IMR-90 (cell line): ENCODE measurements at regions not wholly inside any gene's neighbourhood (a gene's known extent, or its start where the extent isn't known, plus 50 kb on each side); places are given as distances from the start of the nearest gene placed in this dataset.

Source experiments
- CHD1 ChIP-seq: IDR thresholded peaks from 2 replicates; pipeline ENCODE4 v1.6.1; 2012; ENCODE audit warnings: low read depth, low read length, improper control_type of control experiment
- CTCF ChIP-seq: conservative IDR thresholded peaks from 2 replicates; pipeline ENCODE4 v1.5.1; 2012; ENCODE audit warnings: mild to moderate bottlenecking, low read depth, low read length, improper control_type of control experiment
- RAD21 ChIP-seq: IDR thresholded peaks from 2 replicates; pipeline ENCODE4 v1.6.1; 2012; ENCODE audit warnings: low read length, improper control_type of control experiment

GRCh38 chr2:58607448-58607847 lies 366.3 kb upstream of the FANCL start:
- TF ChIP-seq CTCF (no peak), CHD1 (no peak), RAD21 (no peak)
